NCI-H1694 treated with DMSO at 0.1 percent for 48 hours (cell line): ENCODE measurements at regions not wholly inside any gene's neighbourhood (a gene's known extent, or its start where the extent isn't known, plus 50 kb on each side); places are given as distances from the start of the nearest gene placed in this dataset.
"Not testable (repeated sequence)": the region's sequence is repeated elsewhere in the genome, so short reads cannot be mapped to it uniquely, and the experiment has no call there.

ENCODE experiments used
- DNase-seq: peaks from one replicate; lab custom pipeline; 2025; lab: John Stamatoyannopoulos, UW

GRCh38 chr15:91414124-91414523 lies 314.1 kb downstream of the SV2B start:
- no peak for DNase-seq

- DNase-seq, result not testable (repeated sequence)
Observed at GRCh38 chr15:91415258-91415657, 315.2 kb downstream of the SV2B start.

- no peak for DNase-seq
Observed at GRCh38 chr15:91420689-91421088, 320.6 kb downstream of the SV2B start.

GRCh38 chr15:91422797-91423196 lies 322.7 kb downstream of the SV2B start:
- DNase-seq, result no peak

- DNase-seq, result no peak
Observed at GRCh38 chr15:91424001-91424400, 323.9 kb downstream of the SV2B start.

GRCh38 chr15:91426412-91426811 lies 326.4 kb downstream of the SV2B start:
- DNase-seq, result no peak

GRCh38 chr15:91429973-91430372 lies 329.9 kb downstream of the SV2B start:
- no peak for DNase-seq

- DNase-seq, result no peak
Observed at GRCh38 chr15:91431041-91431715, 331.1 kb downstream of the SV2B start.

GRCh38 chr15:91435113-91435512 lies 335.1 kb downstream of the SV2B start:
- DNase-seq, result no peak

GRCh38 chr15:91444656-91445055 lies 344.6 kb downstream of the SV2B start:
- DNase-seq, result no peak

GRCh38 chr15:91445695-91446228 lies 345.7 kb downstream of the SV2B start:
- no peak for DNase-seq

GRCh38 chr15:91447991-91448644 lies 348.1 kb downstream of the SV2B start:
- DNase-seq, result no peak

GRCh38 chr15:91453376-91453775 lies 353.3 kb downstream of the SV2B start:
- not testable (repeated sequence) for DNase-seq

- DNase-seq, result no peak
Observed at GRCh38 chr15:91456251-91456718, 356.2 kb downstream of the SV2B start.

GRCh38 chr15:91456921-91457320 lies 356.9 kb downstream of the SV2B start:
- no peak for DNase-seq

- no peak for DNase-seq
Observed at GRCh38 chr15:91461377-91461776, 361.3 kb downstream of the SV2B start.

GRCh38 chr15:91465086-91465485 lies 365.0 kb downstream of the SV2B start:
- DNase-seq, result no peak

- DNase-seq, result no peak
Observed at GRCh38 chr15:91465696-91466095, 365.6 kb downstream of the SV2B start.

- no peak for DNase-seq
Observed at GRCh38 chr15:91468871-91469580, 369.0 kb downstream of the SV2B start.

- no peak for DNase-seq
Observed at GRCh38 chr15:91469632-91470567, 369.8 kb downstream of the SV2B start.

- DNase-seq, result no peak
Observed at GRCh38 chr15:91471468-91471867, 371.4 kb downstream of the SV2B start.

GRCh38 chr15:91472316-91472756 lies 372.3 kb downstream of the SV2B start:
- DNase-seq, result no peak
